Progenitor cell of endocrine pancreas (in vitro differentiated cells): ENCODE measurements at regions not wholly inside any gene's neighbourhood (a gene's known extent, or its start where the extent isn't known, plus 50 kb on each side); places are given as distances from the start of the nearest gene placed in this dataset.

ENCODE experiments used
- DNase-seq: peaks from one replicate; pipeline ENCODE4 v3.0.0; 2021; ENCODE audit warnings: low spot score; ENCODE audit not compliant: unreplicated experiment
- H3K27ac Mint-ChIP-seq: 2 replicates; pipeline ENCODE4 v1.8.0; 2021; ENCODE audit warnings: mild to moderate bottlenecking, moderate library complexity, mixed read lengths
- H3K27me3 Mint-ChIP-seq: 2 replicates; pipeline ENCODE4 v1.8.0; 2021; ENCODE audit warnings: mixed read lengths
- H3K36me3 Mint-ChIP-seq: 2 replicates; pipeline ENCODE4 v1.8.0; 2022; ENCODE audit warnings: mixed read lengths; ENCODE audit not compliant: insufficient read depth
- H3K4me1 Mint-ChIP-seq: 2 replicates; pipeline ENCODE4 v1.8.0; 2021; ENCODE audit warnings: low read depth, mixed read lengths
- H3K4me3 Mint-ChIP-seq: 2 replicates; pipeline ENCODE4 v1.8.0; 2021; ENCODE audit warnings: low read depth, mild to moderate bottlenecking, moderate library complexity, mixed read lengths
- H3K9me3 Mint-ChIP-seq: 2 replicates; pipeline ENCODE4 v1.8.0; 2021; ENCODE audit warnings: low read depth, mixed read lengths
- TF ChIP-seq, protein P1 (sequence below): fragments of 200-600 bp; sonication (generic); IDR thresholded peaks from one replicate; pipeline ENCODE4 v1.5.0; 2021; ENCODE audit warnings: antibody characterized with exemption, mild to moderate bottlenecking; ENCODE audit not compliant: unreplicated experiment

GRCh38 chr6:103177791-103178190 lies 1681.9 kb downstream of the HACE1 start:
- Mint-ChIP-seq H3K27ac (no peak overlapping the region), H3K4me3 (no peak overlapping the region), H3K36me3 (no peaks in the 10 kb centered on the region), H3K27me3 (no peaks in the 10 kb centered on the region), H3K9me3 (no peaks in the 10 kb centered on the region), H3K4me1 (no peaks in the 10 kb centered on the region)
- TF ChIP-seq, protein P1, sequence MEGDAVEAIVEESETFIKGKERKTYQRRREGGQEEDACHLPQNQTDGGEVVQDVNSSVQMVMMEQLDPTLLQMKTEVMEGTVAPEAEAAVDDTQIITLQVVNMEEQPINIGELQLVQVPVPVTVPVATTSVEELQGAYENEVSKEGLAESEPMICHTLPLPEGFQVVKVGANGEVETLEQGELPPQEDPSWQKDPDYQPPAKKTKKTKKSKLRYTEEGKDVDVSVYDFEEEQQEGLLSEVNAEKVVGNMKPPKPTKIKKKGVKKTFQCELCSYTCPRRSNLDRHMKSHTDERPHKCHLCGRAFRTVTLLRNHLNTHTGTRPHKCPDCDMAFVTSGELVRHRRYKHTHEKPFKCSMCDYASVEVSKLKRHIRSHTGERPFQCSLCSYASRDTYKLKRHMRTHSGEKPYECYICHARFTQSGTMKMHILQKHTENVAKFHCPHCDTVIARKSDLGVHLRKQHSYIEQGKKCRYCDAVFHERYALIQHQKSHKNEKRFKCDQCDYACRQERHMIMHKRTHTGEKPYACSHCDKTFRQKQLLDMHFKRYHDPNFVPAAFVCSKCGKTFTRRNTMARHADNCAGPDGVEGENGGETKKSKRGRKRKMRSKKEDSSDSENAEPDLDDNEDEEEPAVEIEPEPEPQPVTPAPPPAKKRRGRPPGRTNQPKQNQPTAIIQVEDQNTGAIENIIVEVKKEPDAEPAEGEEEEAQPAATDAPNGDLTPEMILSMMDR: no peak
- no peak for DNase-seq

- no peaks in the 10 kb centered on the region for H3K36me3 Mint-ChIP-seq
- no peaks in the 10 kb centered on the region for H3K9me3 Mint-ChIP-seq
- no peak overlapping the region for H3K4me3 Mint-ChIP-seq
- H3K27ac Mint-ChIP-seq: no peak overlapping the region
- no peaks in the 10 kb centered on the region for H3K4me1 Mint-ChIP-seq
- TF ChIP-seq, protein P1: no peak
- DNase-seq: no peak
- no peaks in the 10 kb centered on the region for H3K27me3 Mint-ChIP-seq
Measured at GRCh38 chr6:103175056-103175455, 1684.7 kb downstream of the HACE1 start.

- H3K36me3 Mint-ChIP-seq: no peaks in the 10 kb centered on the region
- no peaks in the 10 kb centered on the region for H3K4me1 Mint-ChIP-seq
- H3K9me3 Mint-ChIP-seq: no peaks in the 10 kb centered on the region
- TF ChIP-seq, protein P1: no peak
- H3K27me3 Mint-ChIP-seq: no peaks in the 10 kb centered on the region
- no peak for DNase-seq
- no peak overlapping the region for H3K4me3 Mint-ChIP-seq
- no peak overlapping the region for H3K27ac Mint-ChIP-seq
Measured at GRCh38 chr6:103167345-103168071, 1692.2 kb downstream of the HACE1 start.

- Mint-ChIP-seq H3K36me3 (no peaks in the 10 kb centered on the region), H3K4me1 (peaks cover 10% of the 10 kb centered on the region), H3K9me3 (no peaks in the 10 kb centered on the region), H3K4me3 (no peak overlapping the region), H3K27me3 (no peaks in the 10 kb centered on the region), H3K27ac (no peak overlapping the region)
- TF ChIP-seq, protein P1: no peak
- DNase-seq: no peak
Measured at GRCh38 chr6:103154779-103155572, 1704.7 kb downstream of the HACE1 start.

GRCh38 chr6:103153016-103153415 lies 1706.7 kb downstream of the HACE1 start:
- Mint-ChIP-seq H3K27me3 (no peaks in the 10 kb centered on the region), H3K4me1 (peaks cover 10% of the 10 kb centered on the region), H3K36me3 (no peaks in the 10 kb centered on the region), H3K27ac (no peak overlapping the region), H3K9me3 (no peaks in the 10 kb centered on the region), H3K4me3 (no peak overlapping the region)
- no peak for DNase-seq
- TF ChIP-seq, protein P1: no peak
